DOHH2 (cell line): ENCODE measurements at regions not wholly inside any gene's neighbourhood (a gene's known extent, or its start where the extent isn't known, plus 50 kb on each side); places are given as distances from the start of the nearest gene placed in this dataset.

Experiments used
- CTCF ChIP-seq: fragments of 200-600 bp; sonication (generic); IDR thresholded peaks from one replicate; pipeline ENCODE4 v1.5.1; 2014; ENCODE audit warnings: antibody characterized with exemption, mild to moderate bottlenecking, low read depth, low read length; ENCODE audit not compliant: poor library complexity, severe bottlenecking
- EZH2phosphoT487 ChIP-seq: fragments of 200-600 bp; sonication (generic); IDR thresholded peaks from 2 replicates; pipeline ENCODE4 v1.6.1; 2017; ENCODE audit warnings: borderline replicate concordance, mild to moderate bottlenecking, antibody characterized with exemption, low read length, moderate library complexity, mixed read lengths

- peak; percentile 38 for TF ChIP-seq CTCF
- TF ChIP-seq EZH2phosphoT487: no peak
Measured at GRCh38 chr7:94223375-94224084, 171.2 kb upstream of the COL1A2 start.
